ENCODE measurements at regions not wholly inside any gene's neighbourhood (a gene's known extent, or its start where the extent isn't known, plus 50 kb on each side); places are given as distances from the start of the nearest gene placed in this dataset.

GRCh38 chr14:89684139-89684538 is 267.1 kb upstream of the FOXN3 start:
- no peak overlapping the region for H3K27ac ChIP-seq
- no peaks in the 10 kb centered on the region for H3K27me3 ChIP-seq
- H3K9me3 ChIP-seq, result no peaks in the 10 kb centered on the region
- TF ChIP-seq CTCF (IDR thresholded peaks at IDR 0.05), result no peak
- peaks cover 30 to 33% of the 10 kb centered on the region in 2 experiments for H3K4me1 ChIP-seq (ENCODE audit: control insufficient read depth in 1 of 2, insufficient read depth in 1 of 2, low read depth in 1 of 2, low read length in 1 of 2)
- no peak overlapping the region for H3K4me3 ChIP-seq (ENCODE audit: low read depth in 1 of 2, low read length in 1 of 2)
- H3K36me3 ChIP-seq, result no peaks in the 10 kb centered on the region

- Histone ChIP-seq H3K27ac (peak overlapping the region; percentile 78), H3K4me1 (ENCODE audit: control insufficient read depth in 1 of 2, insufficient read depth in 1 of 2, low read depth in 1 of 2, low read length in 1 of 2) (peaks cover 30 to 33% of the 10 kb centered on the region in 2 experiments), H3K4me3 (ENCODE audit: low read depth in 1 of 2, low read length in 1 of 2) (peak overlapping the region; percentile 25 to 29), H3K9me3 (no peaks in the 10 kb centered on the region), H3K27me3 (no peaks in the 10 kb centered on the region), H3K36me3 (no peaks in the 10 kb centered on the region)
- TF ChIP-seq CTCF (IDR thresholded peaks at IDR 0.05), result no peak
Measured at GRCh38 chr14:89681086-89682018, 264.3 kb upstream of the FOXN3 start.

- Histone ChIP-seq H3K4me1 (ENCODE audit: control insufficient read depth in 1 of 2, insufficient read depth in 1 of 2, low read depth in 1 of 2, low read length in 1 of 2) (peaks cover 30 to 33% of the 10 kb centered on the region in 2 experiments), H3K27me3 (no peaks in the 10 kb centered on the region), H3K27ac (peak overlapping the region; percentile 78), H3K9me3 (no peaks in the 10 kb centered on the region), H3K4me3 (ENCODE audit: low read depth in 1 of 2, low read length in 1 of 2) (no peak overlapping the region), H3K36me3 (no peaks in the 10 kb centered on the region)
- TF ChIP-seq CTCF (IDR thresholded peaks at IDR 0.05), result no peak
Measured at GRCh38 chr14:89680156-89680555, 263.1 kb upstream of the FOXN3 start.

- Histone ChIP-seq H3K36me3 (no peaks in the 10 kb centered on the region), H3K4me1 (ENCODE audit: control insufficient read depth in 1 of 2, insufficient read depth in 1 of 2, low read depth in 1 of 2, low read length in 1 of 2) (peaks cover 30 to 33% of the 10 kb centered on the region in 2 experiments), H3K4me3 (ENCODE audit: low read depth in 1 of 2, low read length in 1 of 2) (no peak overlapping the region), H3K27ac (no peak overlapping the region), H3K27me3 (no peaks in the 10 kb centered on the region), H3K9me3 (no peaks in the 10 kb centered on the region)
- TF ChIP-seq CTCF (IDR thresholded peaks at IDR 0.05), result no peak
Measured at GRCh38 chr14:89678768-89679167, 261.7 kb upstream of the FOXN3 start.

GRCh38 chr14:89675590-89675989 is 258.6 kb upstream of the FOXN3 start:
- H3K9me3 ChIP-seq, result no peaks in the 10 kb centered on the region
- no peak overlapping the region for H3K27ac ChIP-seq
- no peak overlapping the region for H3K4me3 ChIP-seq (ENCODE audit: low read depth in 1 of 2, low read length in 1 of 2)
- no peaks in the 10 kb centered on the region for H3K36me3 ChIP-seq
- peaks cover 8 to 10% of the 10 kb centered on the region in 2 experiments for H3K4me1 ChIP-seq (ENCODE audit: control insufficient read depth in 1 of 2, insufficient read depth in 1 of 2, low read depth in 1 of 2, low read length in 1 of 2)
- H3K27me3 ChIP-seq, result no peaks in the 10 kb centered on the region
- no peak for TF ChIP-seq CTCF (IDR thresholded peaks at IDR 0.05)

All from neutrophil (primary cell).